ENCODE measurements at regions not wholly inside any gene's neighbourhood (a gene's known extent, or its start where the extent isn't known, plus 50 kb on each side); places are given as distances from the start of the nearest gene placed in this dataset.

GRCh38 chrX:148441387-148441786, 59.0 kb upstream of the AFF2 start:
- Histone ChIP-seq H3K36me3 (ENCODE audit: low read depth, low read length) (no peaks in the 10 kb centered on the region), H3K9me3 (ENCODE audit: low read length) (no peaks in the 10 kb centered on the region), H3K27ac (ENCODE audit: low read length) (no peak overlapping the region), H2AFZ (ENCODE audit: low read length) (no peak overlapping the region), H3K4me2 (ENCODE audit: low read length) (no peak overlapping the region), H3F3A (ENCODE audit: low read length, unreplicated experiment) (no peaks in the 10 kb centered on the region), H3K9ac (ENCODE audit: low read length) (no peak overlapping the region), H3K27me3 (ENCODE audit: low read length) (no peaks in the 10 kb centered on the region), H3K4me3 (ENCODE audit: low read length) (no peak overlapping the region), H3K9me2 (replicated peaks; ENCODE audit: low read length) (no peaks in the 10 kb centered on the region), H3K4me1 (ENCODE audit: insufficient read depth, low read length) (no peaks in the 10 kb centered on the region), H3K79me2 (ENCODE audit: low read length) (no peaks in the 10 kb centered on the region), H4K20me1 (ENCODE audit: low read length) (no peaks in the 10 kb centered on the region)
- BruUV-seq (replicated peaks): no TSS peak
- no peak for DNase-seq
- intact Hi-C loops (cut with micrococcal nuclease): no loop called here
- ChIA-PET POLR2A (ENCODE audit: unreplicated experiment) (no interaction called here), CTCF (no interaction called here)
- no peak for ATAC-seq
- TF ChIP-seq EZH2 (IDR thresholded peaks at IDR 0.05; ENCODE audit: low read length, unreplicated experiment): no peak
- TF ChIP-seq, protein P1, sequence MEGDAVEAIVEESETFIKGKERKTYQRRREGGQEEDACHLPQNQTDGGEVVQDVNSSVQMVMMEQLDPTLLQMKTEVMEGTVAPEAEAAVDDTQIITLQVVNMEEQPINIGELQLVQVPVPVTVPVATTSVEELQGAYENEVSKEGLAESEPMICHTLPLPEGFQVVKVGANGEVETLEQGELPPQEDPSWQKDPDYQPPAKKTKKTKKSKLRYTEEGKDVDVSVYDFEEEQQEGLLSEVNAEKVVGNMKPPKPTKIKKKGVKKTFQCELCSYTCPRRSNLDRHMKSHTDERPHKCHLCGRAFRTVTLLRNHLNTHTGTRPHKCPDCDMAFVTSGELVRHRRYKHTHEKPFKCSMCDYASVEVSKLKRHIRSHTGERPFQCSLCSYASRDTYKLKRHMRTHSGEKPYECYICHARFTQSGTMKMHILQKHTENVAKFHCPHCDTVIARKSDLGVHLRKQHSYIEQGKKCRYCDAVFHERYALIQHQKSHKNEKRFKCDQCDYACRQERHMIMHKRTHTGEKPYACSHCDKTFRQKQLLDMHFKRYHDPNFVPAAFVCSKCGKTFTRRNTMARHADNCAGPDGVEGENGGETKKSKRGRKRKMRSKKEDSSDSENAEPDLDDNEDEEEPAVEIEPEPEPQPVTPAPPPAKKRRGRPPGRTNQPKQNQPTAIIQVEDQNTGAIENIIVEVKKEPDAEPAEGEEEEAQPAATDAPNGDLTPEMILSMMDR (conservative IDR thresholded peaks at IDR 0.05; ENCODE audit: low read depth, low read length): no peak
- no peak for TF ChIP-seq EZH2phosphoT487 (IDR thresholded peaks at IDR 0.05; ENCODE audit: borderline replicate concordance, low read length)

GRCh38 chrX:148443216-148443615, 57.2 kb upstream of the AFF2 start:
- Histone ChIP-seq H3K9me3 (ENCODE audit: low read length) (no peaks in the 10 kb centered on the region), H3K4me1 (ENCODE audit: insufficient read depth, low read length) (no peaks in the 10 kb centered on the region), H3K27ac (ENCODE audit: low read length) (no peak overlapping the region), H3K4me3 (ENCODE audit: low read length) (no peak overlapping the region), H3K36me3 (ENCODE audit: low read depth, low read length) (no peaks in the 10 kb centered on the region), H3K9ac (ENCODE audit: low read length) (no peak overlapping the region), H4K20me1 (ENCODE audit: low read length) (no peaks in the 10 kb centered on the region), H3K9me2 (replicated peaks; ENCODE audit: low read length) (no peaks in the 10 kb centered on the region), H2AFZ (ENCODE audit: low read length) (no peak overlapping the region), H3K27me3 (ENCODE audit: low read length) (no peaks in the 10 kb centered on the region), H3K4me2 (ENCODE audit: low read length) (no peak overlapping the region), H3F3A (ENCODE audit: low read length, unreplicated experiment) (no peaks in the 10 kb centered on the region), H3K79me2 (ENCODE audit: low read length) (no peaks in the 10 kb centered on the region)
- intact Hi-C loops (cut with micrococcal nuclease): no loop called here
- no peak for TF ChIP-seq EZH2phosphoT487 (IDR thresholded peaks at IDR 0.05; ENCODE audit: borderline replicate concordance, low read length)
- ATAC-seq (no peak), DNase-seq (no peak)
- no TSS peak for BruUV-seq (replicated peaks)
- ChIA-PET CTCF (no interaction called here), POLR2A (ENCODE audit: unreplicated experiment) (no interaction called here)

DNA sequence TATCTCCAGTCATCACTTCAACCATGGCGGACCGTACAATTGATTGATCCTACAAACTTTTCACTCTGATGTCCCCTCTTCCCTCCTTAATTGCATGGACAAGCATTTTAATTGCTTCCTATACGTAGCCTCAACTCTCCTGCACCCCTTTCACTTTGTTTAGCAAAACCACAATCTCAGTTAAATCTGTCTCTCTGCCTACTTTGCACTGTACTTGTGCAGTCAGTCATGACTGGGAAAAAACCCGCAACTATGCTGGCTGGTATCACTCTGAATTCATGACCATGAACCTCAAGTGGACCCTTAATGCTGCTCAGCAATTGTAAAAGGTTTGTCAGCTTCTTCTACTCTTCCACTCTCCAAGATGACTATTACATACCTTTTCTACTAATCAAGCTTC, 51.7 kb upstream of the AFF2 start:
- intact Hi-C loops (cut with micrococcal nuclease): no loop called here
- no peaks in the 10 kb centered on the region for H3K4me1 ChIP-seq (ENCODE audit: insufficient read depth, low read length)
- no peaks in the 10 kb centered on the region for H3F3A ChIP-seq (ENCODE audit: low read length, unreplicated experiment)
- no peaks in the 10 kb centered on the region for H3K36me3 ChIP-seq (ENCODE audit: low read depth, low read length)
- H3K9me2 ChIP-seq (replicated peaks; ENCODE audit: low read length): no peaks in the 10 kb centered on the region
- ChIA-PET POLR2A (ENCODE audit: unreplicated experiment) (no interaction called here), CTCF (no interaction called here)
- no peaks in the 10 kb centered on the region for H3K9me3 ChIP-seq (ENCODE audit: low read length)
- H4K20me1 ChIP-seq (ENCODE audit: low read length): no peaks in the 10 kb centered on the region
- H3K4me3 ChIP-seq (ENCODE audit: low read length): no peak overlapping the region
- DNase-seq: no peak
- H3K9ac ChIP-seq (ENCODE audit: low read length): no peak overlapping the region
- no peak for TF ChIP-seq EZH2phosphoT487 (IDR thresholded peaks at IDR 0.05; ENCODE audit: borderline replicate concordance, low read length)
- TF ChIP-seq, protein P1 (conservative IDR thresholded peaks at IDR 0.05; ENCODE audit: low read depth, low read length): no peak
- TF ChIP-seq EZH2 (IDR thresholded peaks at IDR 0.05; ENCODE audit: low read length, unreplicated experiment): no peak
- BruUV-seq (replicated peaks): no TSS peak
- H3K27me3 ChIP-seq (ENCODE audit: low read length): no peaks in the 10 kb centered on the region
- ATAC-seq: no peak
- H3K79me2 ChIP-seq (ENCODE audit: low read length): no peaks in the 10 kb centered on the region
- no peak overlapping the region for H3K4me2 ChIP-seq (ENCODE audit: low read length)
- no peak overlapping the region for H2AFZ ChIP-seq (ENCODE audit: low read length)
- no peak overlapping the region for H3K27ac ChIP-seq (ENCODE audit: low read length)

Measured in PC-3 (cell line).